Activated CD8-positive, alpha-beta T cell treated with anti-CD3 and anti-CD28 coated beads for 36 hours (primary cell): ENCODE measurements at regions not wholly inside any gene's neighbourhood (a gene's known extent, or its start where the extent isn't known, plus 50 kb on each side); places are given as distances from the start of the nearest gene placed in this dataset.
A peak's percentile ranks its signal among the peaks of the same experiment; 100 is the strongest.

Experiments
- ATAC-seq: fragments of 200-7000 bp; cut with Tn5 transposase; one replicate; pipeline ENCODE4 v1.10.0; 2021; ENCODE audit warnings: mild to moderate bottlenecking, moderate library complexity
- CTCF ChIA-PET: fragments of 350-600 bp; sonication (Branson Sonifier 250); formaldehyde crosslinking; loops from one replicate; lab custom pipeline; 2021; ENCODE audit warnings: antibody characterized with exemption; lab: Charles Lee
- POLR2A ChIA-PET: fragments of 350-600 bp; sonication (Branson Sonifier 250); formaldehyde crosslinking; loops from one replicate; lab custom pipeline; 2021; ENCODE audit warnings: antibody characterized with exemption; lab: Charles Lee
- DNase-seq: peaks from one replicate; pipeline ENCODE4 v3.0.0-alpha.2; 2020
- H3K27ac Mint-ChIP-seq: one replicate; pipeline ENCODE4 v1.8.0; 2021; ENCODE audit warnings: mild to moderate bottlenecking, mixed read lengths
- H3K27me3 Mint-ChIP-seq: one replicate; pipeline ENCODE4 v1.8.0; 2021; ENCODE audit warnings: mixed read lengths
- H3K36me3 Mint-ChIP-seq: one replicate; pipeline ENCODE4 v1.8.0; 2021; ENCODE audit warnings: low read depth, mixed read lengths
- H3K4me1 Mint-ChIP-seq: one replicate; pipeline ENCODE4 v1.8.0; 2021; ENCODE audit warnings: low read depth, mixed read lengths
- H3K4me3 Mint-ChIP-seq: one replicate; pipeline ENCODE4 v1.8.0; 2021; ENCODE audit warnings: mild to moderate bottlenecking, moderate library complexity, mixed read lengths
- H3K9me3 Mint-ChIP-seq: one replicate; pipeline ENCODE4 v1.8.0; 2021; ENCODE audit warnings: mixed read lengths
- intact Hi-C: fragments of 100-400 bp; cut with micrococcal nuclease; formaldehyde crosslinking; loops from one replicate; pipeline ENCODE4 v1.10.0; 2022
- TF ChIP-seq, protein P1 (sequence below): fragments of 200-600 bp; IDR thresholded peaks from one replicate; pipeline ENCODE4 v1.8.0; 2022; ENCODE audit warnings: antibody characterized with exemption, mild to moderate bottlenecking

- Mint-ChIP-seq H3K27me3 (no peaks in the 10 kb centered on the region), H3K4me1 (no peaks in the 10 kb centered on the region), H3K27ac (no peak overlapping the region), H3K9me3 (no peaks in the 10 kb centered on the region), H3K36me3 (no peaks in the 10 kb centered on the region), H3K4me3 (no peak overlapping the region)
- ChIA-PET CTCF (interaction anchor here (0.5 to 3.1 kb wide), 3 partner anchors 12 to 34 kb away, joined by 3 to 11 read pairs (median 7); no protein-coding TSS in a partner anchor), POLR2A (no interaction called here)
- intact Hi-C loops = no loop called here
- TF ChIP-seq, protein P1, sequence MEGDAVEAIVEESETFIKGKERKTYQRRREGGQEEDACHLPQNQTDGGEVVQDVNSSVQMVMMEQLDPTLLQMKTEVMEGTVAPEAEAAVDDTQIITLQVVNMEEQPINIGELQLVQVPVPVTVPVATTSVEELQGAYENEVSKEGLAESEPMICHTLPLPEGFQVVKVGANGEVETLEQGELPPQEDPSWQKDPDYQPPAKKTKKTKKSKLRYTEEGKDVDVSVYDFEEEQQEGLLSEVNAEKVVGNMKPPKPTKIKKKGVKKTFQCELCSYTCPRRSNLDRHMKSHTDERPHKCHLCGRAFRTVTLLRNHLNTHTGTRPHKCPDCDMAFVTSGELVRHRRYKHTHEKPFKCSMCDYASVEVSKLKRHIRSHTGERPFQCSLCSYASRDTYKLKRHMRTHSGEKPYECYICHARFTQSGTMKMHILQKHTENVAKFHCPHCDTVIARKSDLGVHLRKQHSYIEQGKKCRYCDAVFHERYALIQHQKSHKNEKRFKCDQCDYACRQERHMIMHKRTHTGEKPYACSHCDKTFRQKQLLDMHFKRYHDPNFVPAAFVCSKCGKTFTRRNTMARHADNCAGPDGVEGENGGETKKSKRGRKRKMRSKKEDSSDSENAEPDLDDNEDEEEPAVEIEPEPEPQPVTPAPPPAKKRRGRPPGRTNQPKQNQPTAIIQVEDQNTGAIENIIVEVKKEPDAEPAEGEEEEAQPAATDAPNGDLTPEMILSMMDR = no peak
- no peak for DNase-seq
- no peak for ATAC-seq
Observed at GRCh38 chr21:31546443-31547170, 112.9 kb upstream of the SOD1 start.

DNA sequence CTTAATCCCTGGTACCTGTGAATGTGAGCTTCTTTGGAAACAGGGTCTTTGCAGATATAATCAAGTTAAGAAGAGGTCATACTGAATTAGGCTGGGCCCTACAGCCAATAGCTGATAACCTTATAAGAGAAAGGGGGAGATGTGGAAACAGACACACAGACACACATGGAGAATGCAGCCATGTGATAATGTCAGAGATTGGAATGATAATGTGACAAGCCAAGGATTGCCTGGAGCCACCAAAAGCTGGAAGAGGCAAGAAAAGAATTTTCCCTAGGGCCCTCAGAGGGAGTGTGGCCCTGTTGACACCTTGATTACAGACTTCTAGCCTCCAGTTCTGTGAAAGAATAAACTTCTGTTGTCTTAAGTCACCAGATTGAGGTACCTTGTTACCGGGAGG, 114.5 kb upstream of the SOD1 start:
- no peak for ATAC-seq
- Mint-ChIP-seq H3K4me3 (no peak overlapping the region), H3K27ac (no peak overlapping the region), H3K4me1 (no peaks in the 10 kb centered on the region), H3K9me3 (no peaks in the 10 kb centered on the region), H3K27me3 (no peaks in the 10 kb centered on the region), H3K36me3 (no peaks in the 10 kb centered on the region)
- TF ChIP-seq, protein P1 = no peak
- POLR2A ChIA-PET = no interaction called here
- intact Hi-C loops = no loop called here
- no peak for DNase-seq
- CTCF ChIA-PET = no interaction called here

GRCh38 chr21:31543191-31543590, 116.3 kb upstream of the SOD1 start:
- H3K4me1 Mint-ChIP-seq = no peaks in the 10 kb centered on the region
- DNase-seq (no peak), ATAC-seq (no peak)
- no peak overlapping the region for H3K27ac Mint-ChIP-seq
- no peaks in the 10 kb centered on the region for H3K36me3 Mint-ChIP-seq
- H3K27me3 Mint-ChIP-seq = no peaks in the 10 kb centered on the region
- intact Hi-C loops = no loop called here
- TF ChIP-seq, protein P1 = no peak
- H3K9me3 Mint-ChIP-seq = no peaks in the 10 kb centered on the region
- POLR2A ChIA-PET = no interaction called here
- CTCF ChIA-PET = no interaction called here
- no peak overlapping the region for H3K4me3 Mint-ChIP-seq

DNA sequence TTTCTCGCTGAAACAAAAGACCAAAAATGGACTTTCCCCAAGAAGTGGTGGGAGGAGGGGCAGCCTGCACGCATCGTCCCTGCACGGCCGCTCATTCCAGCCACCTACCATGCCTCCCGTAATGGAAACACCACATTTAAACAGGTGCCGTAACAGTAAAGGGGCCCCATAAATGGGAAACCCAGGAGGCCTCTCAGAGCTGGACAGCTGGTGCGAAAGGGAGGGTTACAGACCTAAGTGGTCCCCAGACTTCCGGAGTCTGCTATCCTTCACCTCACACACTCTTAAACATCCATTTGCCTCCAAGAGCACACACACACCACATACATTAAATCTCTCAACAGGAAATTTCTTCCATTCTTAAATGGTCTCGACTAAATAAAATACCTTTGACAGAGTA, 120.7 kb upstream of the SOD1 start:
- Mint-ChIP-seq H3K4me3 (no peak overlapping the region), H3K4me1 (no peaks in the 10 kb centered on the region), H3K9me3 (no peaks in the 10 kb centered on the region), H3K27ac (no peak overlapping the region), H3K27me3 (no peaks in the 10 kb centered on the region), H3K36me3 (no peaks in the 10 kb centered on the region)
- DNase-seq (no peak), ATAC-seq (no peak)
- ChIA-PET POLR2A (no interaction called here), CTCF (interaction anchor here (0.9 to 1.9 kb wide), 6 partner anchors 12 to 366 kb away, joined by 3 to 8 read pairs (median 3); no protein-coding TSS in a partner anchor)
- TF ChIP-seq, protein P1 = no peak
- intact Hi-C loops = no loop called here

DNA sequence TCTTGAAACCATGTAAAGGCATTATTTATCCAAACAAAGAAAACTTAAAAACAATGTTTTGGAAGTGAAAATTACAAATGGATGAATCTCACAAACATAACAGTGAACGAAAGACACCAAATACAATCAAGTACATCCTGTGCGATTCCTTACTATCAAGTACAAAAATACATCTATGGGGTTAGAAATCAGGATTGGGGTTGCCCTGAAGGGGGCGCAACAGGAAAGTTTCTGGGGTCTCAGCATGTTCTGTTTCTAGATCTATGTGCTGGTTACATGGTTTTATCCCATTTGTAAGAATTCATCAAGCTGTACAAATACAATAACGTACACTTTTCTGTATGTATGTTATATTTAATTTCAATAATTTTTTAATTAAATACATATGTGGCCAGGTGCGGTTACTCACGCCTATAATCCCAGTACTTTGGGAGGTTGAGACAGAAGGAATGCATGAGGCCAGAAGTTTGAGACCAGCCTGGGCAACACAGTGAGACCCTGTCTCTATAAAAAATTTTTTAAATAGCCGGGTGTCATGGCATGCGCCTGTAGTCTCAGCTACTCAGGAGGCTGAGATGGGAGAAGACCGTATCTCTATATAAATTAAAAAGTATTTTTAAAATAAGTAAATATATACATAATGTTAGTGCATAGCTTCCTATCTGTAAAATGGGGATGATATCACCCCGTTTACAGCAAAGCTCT, 121.5 kb upstream of the SOD1 start:
- Mint-ChIP-seq H3K4me1 (no peaks in the 10 kb centered on the region), H3K4me3 (no peak overlapping the region), H3K27ac (no peak overlapping the region), H3K27me3 (no peaks in the 10 kb centered on the region), H3K9me3 (no peaks in the 10 kb centered on the region), H3K36me3 (no peaks in the 10 kb centered on the region)
- intact Hi-C loops = no loop called here
- ATAC-seq (no peak), DNase-seq (peak; percentile 45)
- ChIA-PET CTCF (interaction anchor here (0.7 to 1.9 kb wide), 7 partner anchors 10 to 365 kb away, joined by 3 to 8 read pairs (median 3); no protein-coding TSS in a partner anchor), POLR2A (no interaction called here)
- TF ChIP-seq, protein P1 = peak; percentile 38
